GM10266 (cell line): ENCODE measurements at regions not wholly inside any gene's neighbourhood (a gene's known extent, or its start where the extent isn't known, plus 50 kb on each side); places are given as distances from the start of the nearest gene placed in this dataset.

ENCODE experiments used
- DNase-seq: peaks from one replicate; pipeline ENCODE4 v3.0.0; 2012; ENCODE audit errors: extremely low spot score
- CTCF ChIP-seq: IDR thresholded peaks from 2 replicates; pipeline ENCODE4 v1.5.1; 2012; ENCODE audit warnings: mild to moderate bottlenecking, low read depth; ENCODE audit not compliant: control insufficient read depth, insufficient read depth; ENCODE audit errors: missing control alignments

GRCh38 chr3:55402886-55403609 is 84.1 kb downstream of the WNT5A start:
- no peak for TF ChIP-seq CTCF
- no peak for DNase-seq

GRCh38 chr3:55380561-55380960 is 106.5 kb downstream of the WNT5A start:
- DNase-seq: no peak
- TF ChIP-seq CTCF: no peak

- DNase-seq: no peak
- no peak for TF ChIP-seq CTCF
Observed at GRCh38 chr3:55376753-55377347, 110.3 kb downstream of the WNT5A start.

- TF ChIP-seq CTCF: no peak
- DNase-seq: no peak
Observed at GRCh38 chr3:55373423-55373822, 113.7 kb downstream of the WNT5A start.

GRCh38 chr3:55370272-55370671 is 116.8 kb downstream of the WNT5A start:
- no peak for DNase-seq
- no peak for TF ChIP-seq CTCF

GRCh38 chr3:55369141-55369847 is 117.8 kb downstream of the WNT5A start:
- DNase-seq: no peak
- TF ChIP-seq CTCF: no peak

- no peak for DNase-seq
- no peak for TF ChIP-seq CTCF
Observed at GRCh38 chr3:55368366-55368765, 118.7 kb downstream of the WNT5A start.
